PFSK-1 (cell line): ENCODE measurements at regions not wholly inside any gene's neighbourhood (a gene's known extent, or its start where the extent isn't known, plus 50 kb on each side); places are given as distances from the start of the nearest gene placed in this dataset.

Experiments used
- POLR2AphosphoS5 ChIP-seq: IDR thresholded peaks from 2 replicates; pipeline ENCODE4 v1.6.1; 2012; ENCODE audit warnings: low read depth, mild to moderate bottlenecking, control low read depth, low read length, moderate library complexity
- SIN3A ChIP-seq: IDR thresholded peaks from 2 replicates; pipeline ENCODE4 v1.6.1; 2012; ENCODE audit warnings: mild to moderate bottlenecking, low read length, moderate library complexity, borderline replicate concordance; ENCODE audit not compliant: insufficient read depth
- TAF1 ChIP-seq: IDR thresholded peaks from 2 replicates; pipeline ENCODE4 v1.6.1; 2012; ENCODE audit warnings: low read length, control low read depth, borderline replicate concordance; ENCODE audit not compliant: insufficient read depth
- TF ChIP-seq, protein P1 (sequence below), 2 experiments: IDR thresholded peaks; 2 replicates each; pipeline versions ENCODE4 v1.6.1 to v1.8.0; 2011 to 2012; ENCODE audit warnings: low read depth in 2 of 2, low read length in 2 of 2, control low read depth in 1 of 2, inconsistent platforms in 1 of 2, mild to moderate bottlenecking in 1 of 2, moderate library complexity in 1 of 2; ENCODE audit not compliant: insufficient read depth in 1 of 2

DNA sequence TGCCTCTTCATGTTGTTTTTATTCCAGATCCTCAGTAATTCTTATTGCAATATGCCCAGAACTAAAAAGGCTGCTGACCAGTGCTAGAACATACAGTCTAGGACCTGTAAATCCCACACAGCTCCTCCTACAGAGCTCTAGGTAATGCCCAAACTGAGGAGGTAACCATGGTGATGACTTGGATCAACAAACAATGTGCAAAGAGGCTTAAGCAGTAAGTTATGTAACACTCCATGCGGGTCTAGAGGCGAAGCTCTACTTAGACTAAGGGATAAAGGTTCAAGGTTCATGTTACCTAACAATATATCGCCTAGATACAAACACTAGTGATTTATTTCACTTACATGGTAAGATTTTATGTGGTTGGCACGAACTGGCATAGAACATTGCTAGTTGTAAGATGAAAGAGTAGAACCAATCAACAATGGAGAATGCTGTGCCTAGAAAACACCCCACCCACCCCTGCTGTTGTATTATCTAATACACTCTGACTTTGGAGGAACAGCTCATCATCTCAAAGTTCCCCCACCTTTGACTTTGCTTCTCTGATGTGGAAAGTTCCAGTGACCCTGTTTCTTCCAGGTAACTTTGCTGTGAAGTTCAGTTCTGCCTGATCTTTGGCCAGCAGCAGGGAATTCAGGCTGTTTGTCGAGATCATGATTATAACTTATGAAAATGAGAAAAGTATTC lies 242.4 kb downstream of the ALDH8A1 start:
- TF ChIP-seq, protein P1, sequence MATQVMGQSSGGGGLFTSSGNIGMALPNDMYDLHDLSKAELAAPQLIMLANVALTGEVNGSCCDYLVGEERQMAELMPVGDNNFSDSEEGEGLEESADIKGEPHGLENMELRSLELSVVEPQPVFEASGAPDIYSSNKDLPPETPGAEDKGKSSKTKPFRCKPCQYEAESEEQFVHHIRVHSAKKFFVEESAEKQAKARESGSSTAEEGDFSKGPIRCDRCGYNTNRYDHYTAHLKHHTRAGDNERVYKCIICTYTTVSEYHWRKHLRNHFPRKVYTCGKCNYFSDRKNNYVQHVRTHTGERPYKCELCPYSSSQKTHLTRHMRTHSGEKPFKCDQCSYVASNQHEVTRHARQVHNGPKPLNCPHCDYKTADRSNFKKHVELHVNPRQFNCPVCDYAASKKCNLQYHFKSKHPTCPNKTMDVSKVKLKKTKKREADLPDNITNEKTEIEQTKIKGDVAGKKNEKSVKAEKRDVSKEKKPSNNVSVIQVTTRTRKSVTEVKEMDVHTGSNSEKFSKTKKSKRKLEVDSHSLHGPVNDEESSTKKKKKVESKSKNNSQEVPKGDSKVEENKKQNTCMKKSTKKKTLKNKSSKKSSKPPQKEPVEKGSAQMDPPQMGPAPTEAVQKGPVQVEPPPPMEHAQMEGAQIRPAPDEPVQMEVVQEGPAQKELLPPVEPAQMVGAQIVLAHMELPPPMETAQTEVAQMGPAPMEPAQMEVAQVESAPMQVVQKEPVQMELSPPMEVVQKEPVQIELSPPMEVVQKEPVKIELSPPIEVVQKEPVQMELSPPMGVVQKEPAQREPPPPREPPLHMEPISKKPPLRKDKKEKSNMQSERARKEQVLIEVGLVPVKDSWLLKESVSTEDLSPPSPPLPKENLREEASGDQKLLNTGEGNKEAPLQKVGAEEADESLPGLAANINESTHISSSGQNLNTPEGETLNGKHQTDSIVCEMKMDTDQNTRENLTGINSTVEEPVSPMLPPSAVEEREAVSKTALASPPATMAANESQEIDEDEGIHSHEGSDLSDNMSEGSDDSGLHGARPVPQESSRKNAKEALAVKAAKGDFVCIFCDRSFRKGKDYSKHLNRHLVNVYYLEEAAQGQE (IDR thresholded peaks at IDR 0.05; ENCODE audit: insufficient read depth in 1 of 2, low read depth in 2 of 2, low read length in 2 of 2) = no peak
- TF ChIP-seq POLR2AphosphoS5 (no peak), SIN3A (no peak), TAF1 (no peak)
